Natural killer cell (primary cell): ENCODE measurements at regions not wholly inside any gene's neighbourhood (a gene's known extent, or its start where the extent isn't known, plus 50 kb on each side); places are given as distances from the start of the nearest gene placed in this dataset.

ENCODE experiments used
- ATAC-seq, 3 donors: fragments of 150-1000 bp in 2 of 3; fragments of 200-7000 bp in 1 of 3; cut with Tn5 transposase; 1 replicate in 1 of 3; 2 replicates in 2 of 3; pipeline ENCODE4 v1.10.0; 2021; ENCODE audit warnings: mild to moderate bottlenecking in 2 of 3, moderate library complexity in 2 of 3
- DNase-seq, 2 donors: peaks; one replicate each; pipeline versions ENCODE4 v3.0.0 to v3.0.0-alpha.2; 2013 to 2021; ENCODE audit warnings: mixed read lengths in 1 of 2
- H3K27ac ChIP-seq: one replicate; pipeline ENCODE4 v1.5.1; 2013; ENCODE audit warnings: mild to moderate bottlenecking, low read length
- H3K27me3 ChIP-seq: one replicate; pipeline ENCODE4 v1.6.1; 2013; ENCODE audit warnings: low read length; ENCODE audit not compliant: control insufficient read depth, insufficient read depth
- H3K36me3 ChIP-seq: one replicate; pipeline ENCODE4 v1.6.1; 2013; ENCODE audit warnings: low read length; ENCODE audit not compliant: control insufficient read depth, insufficient read depth
- H3K4me1 ChIP-seq: one replicate; pipeline ENCODE4 v1.6.1; 2013; ENCODE audit warnings: low read length; ENCODE audit not compliant: control insufficient read depth, insufficient read depth
- H3K4me3 ChIP-seq: one replicate; pipeline ENCODE4 v1.5.1; 2013; ENCODE audit warnings: low read length
- H3K9me3 ChIP-seq: one replicate; pipeline ENCODE4 v1.6.1; 2013; ENCODE audit warnings: low read length; ENCODE audit not compliant: control insufficient read depth, insufficient read depth
- H3K27ac Mint-ChIP-seq, 2 donors: one replicate each; pipeline ENCODE4 v1.8.0; 2022; ENCODE audit warnings: mild to moderate bottlenecking in 2 of 2, mixed read lengths in 2 of 2, moderate library complexity in 1 of 2
- H3K27me3 Mint-ChIP-seq, 2 donors: one replicate each; pipeline ENCODE4 v1.8.0; 2022; ENCODE audit warnings: low read depth in 2 of 2, mixed read lengths in 2 of 2
- H3K36me3 Mint-ChIP-seq: one replicate; pipeline ENCODE4 v1.8.0; 2022; ENCODE audit warnings: mixed read lengths
- H3K4me1 Mint-ChIP-seq, 2 donors: one replicate each; pipeline ENCODE4 v1.8.0; 2022; ENCODE audit warnings: mixed read lengths in 2 of 2
- H3K4me3 Mint-ChIP-seq: one replicate; pipeline ENCODE4 v1.8.0; 2022; ENCODE audit warnings: mild to moderate bottlenecking, moderate library complexity, mixed read lengths
- H3K9me3 Mint-ChIP-seq, 2 donors: one replicate each; pipeline ENCODE4 v1.8.0; 2022; ENCODE audit warnings: mixed read lengths in 2 of 2
- CTCF ChIP-seq: fragments of 200-600 bp; IDR thresholded peaks from one replicate; pipeline ENCODE4 v1.8.0; 2022; ENCODE audit warnings: antibody characterized with exemption
- WGBS: methylation state at CpG from one replicate; pipeline ENCODE4 v1.1.7; 2013; ENCODE audit warnings: missing lambda C conversion rate; ENCODE audit not compliant: insufficient coverage; 5-methylcytosine and 5-hydroxymethylcytosine counted together
- intact Hi-C: fragments of 100-400 bp; cut with micrococcal nuclease; formaldehyde crosslinking; loops from one replicate; pipeline ENCODE4 v1.14.2; 2022

- intact Hi-C loops: no loop called here
- Mint-ChIP-seq H3K27me3 (peaks cover 0 to 4% of the 10 kb centered on the region in 2 donors), H3K4me3 (no peak overlapping the region), H3K4me1 (peaks cover 5 to 11% of the 10 kb centered on the region in 2 donors), H3K36me3 (no peaks in the 10 kb centered on the region), H3K9me3 (no peaks in the 10 kb centered on the region), H3K27ac (no peak overlapping the region)
- H3K4me1 ChIP-seq: peaks cover 6% of the 10 kb centered on the region
- no peak for DNase-seq
- no peak for TF ChIP-seq CTCF
- H3K27me3 ChIP-seq: no peaks in the 10 kb centered on the region
- no peaks in the 10 kb centered on the region for H3K36me3 ChIP-seq
- ATAC-seq: no peak
- 92% methylated on average over 36 of the region's 36 CpGs for WGBS
- H3K27ac ChIP-seq: no peak overlapping the region
- H3K9me3 ChIP-seq: no peaks in the 10 kb centered on the region
- H3K4me3 ChIP-seq: no peak overlapping the region
These were observed 60.4 kb upstream of the HRH1 start for GRCh38 chr3:11093823-11094340.

GRCh38 chr3:11095932-11096265 is 58.4 kb upstream of the HRH1 start:
- Histone ChIP-seq H3K4me3 (no peak overlapping the region), H3K27me3 (no peaks in the 10 kb centered on the region), H3K4me1 (peaks cover 6% of the 10 kb centered on the region), H3K36me3 (no peaks in the 10 kb centered on the region), H3K27ac (no peak overlapping the region), H3K9me3 (no peaks in the 10 kb centered on the region)
- no peak for TF ChIP-seq CTCF
- WGBS: 75% methylated on average over 8 of the region's 8 CpGs
- intact Hi-C loops: no loop called here
- peaks cover 5 to 11% of the 10 kb centered on the region in 2 donors for H3K4me1 Mint-ChIP-seq
- H3K27me3 Mint-ChIP-seq: peaks cover 0 to 2% of the 10 kb centered on the region in 2 donors
- no peak overlapping the region for H3K27ac Mint-ChIP-seq
- H3K9me3 Mint-ChIP-seq: no peaks in the 10 kb centered on the region
- no peaks in the 10 kb centered on the region for H3K36me3 Mint-ChIP-seq
- DNase-seq: no peak
- no peak for ATAC-seq
- no peak overlapping the region for H3K4me3 Mint-ChIP-seq

- no peak overlapping the region for H3K4me3 ChIP-seq
- peak in 1 of 2 donors; percentile 23 for DNase-seq
These were observed 57.8 kb upstream of the HRH1 start for GRCh38 chr3:11096266-11097139.

More at GRCh38 chr3:11096266-11097139, 57.8 kb upstream of the HRH1 start:
- intact Hi-C loops: no loop called here
- peaks cover 5 to 11% of the 10 kb centered on the region in 2 donors for H3K4me1 Mint-ChIP-seq
- Histone ChIP-seq H3K36me3 (no peaks in the 10 kb centered on the region), H3K27ac (no peak overlapping the region), H3K4me1 (peaks cover 6% of the 10 kb centered on the region), H3K9me3 (no peaks in the 10 kb centered on the region), H3K27me3 (no peaks in the 10 kb centered on the region)
- no peaks in the 10 kb centered on the region for H3K9me3 Mint-ChIP-seq
- peaks cover 0 to 2% of the 10 kb centered on the region in 2 donors for H3K27me3 Mint-ChIP-seq
- ATAC-seq: peak; percentile 65 to 86 (median 80)
- no peak for TF ChIP-seq CTCF
- peak overlapping the region in 1 of 2 donors; percentile 38 for H3K27ac Mint-ChIP-seq
- peak overlapping the region; percentile 31 for H3K4me3 Mint-ChIP-seq
- no peaks in the 10 kb centered on the region for H3K36me3 Mint-ChIP-seq
- WGBS: 14% methylated on average over 23 of the region's 23 CpGs
